ENCODE measurements at regions not wholly inside any gene's neighbourhood (a gene's known extent, or its start where the extent isn't known, plus 50 kb on each side); places are given as distances from the start of the nearest gene placed in this dataset.

DNA sequence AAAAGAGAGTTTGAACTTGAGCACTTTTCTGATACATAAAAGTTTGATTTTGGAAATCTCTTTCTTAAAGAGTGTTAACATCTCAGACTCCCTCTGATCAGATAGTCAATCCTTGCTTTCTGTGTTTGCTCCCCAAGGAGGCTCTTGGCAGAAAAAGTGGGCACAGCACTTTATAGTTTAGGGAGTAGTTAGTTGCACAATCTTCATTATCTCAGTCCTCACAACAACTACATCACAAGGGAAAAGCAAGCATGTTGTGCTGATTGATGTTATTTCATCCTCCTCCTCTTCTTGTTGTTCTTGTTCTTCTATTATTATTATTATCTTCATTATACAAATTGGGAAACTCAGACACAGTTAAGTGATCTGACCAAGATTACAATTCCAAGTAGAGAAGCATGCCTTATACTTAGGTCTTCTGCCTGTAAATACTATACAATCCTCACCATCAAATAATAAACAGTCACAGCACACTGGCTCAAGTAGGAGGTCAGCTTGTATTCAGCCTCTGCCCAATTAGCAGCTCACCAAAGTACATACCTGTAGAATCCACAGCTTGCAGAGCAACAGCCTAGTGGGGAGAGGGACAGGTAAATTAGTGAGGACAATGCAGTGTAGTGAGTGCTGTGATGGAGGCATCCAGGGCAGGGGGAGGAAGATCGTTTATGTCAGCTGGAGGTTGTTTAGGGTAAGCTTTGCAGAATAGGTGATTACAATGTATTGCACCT, 304.1 kb upstream of the MME start:
- H3K27ac Mint-ChIP-seq = no peak overlapping the region
- no peaks in the 10 kb centered on the region for H3K9me3 Mint-ChIP-seq
- TF ChIP-seq, protein P1, sequence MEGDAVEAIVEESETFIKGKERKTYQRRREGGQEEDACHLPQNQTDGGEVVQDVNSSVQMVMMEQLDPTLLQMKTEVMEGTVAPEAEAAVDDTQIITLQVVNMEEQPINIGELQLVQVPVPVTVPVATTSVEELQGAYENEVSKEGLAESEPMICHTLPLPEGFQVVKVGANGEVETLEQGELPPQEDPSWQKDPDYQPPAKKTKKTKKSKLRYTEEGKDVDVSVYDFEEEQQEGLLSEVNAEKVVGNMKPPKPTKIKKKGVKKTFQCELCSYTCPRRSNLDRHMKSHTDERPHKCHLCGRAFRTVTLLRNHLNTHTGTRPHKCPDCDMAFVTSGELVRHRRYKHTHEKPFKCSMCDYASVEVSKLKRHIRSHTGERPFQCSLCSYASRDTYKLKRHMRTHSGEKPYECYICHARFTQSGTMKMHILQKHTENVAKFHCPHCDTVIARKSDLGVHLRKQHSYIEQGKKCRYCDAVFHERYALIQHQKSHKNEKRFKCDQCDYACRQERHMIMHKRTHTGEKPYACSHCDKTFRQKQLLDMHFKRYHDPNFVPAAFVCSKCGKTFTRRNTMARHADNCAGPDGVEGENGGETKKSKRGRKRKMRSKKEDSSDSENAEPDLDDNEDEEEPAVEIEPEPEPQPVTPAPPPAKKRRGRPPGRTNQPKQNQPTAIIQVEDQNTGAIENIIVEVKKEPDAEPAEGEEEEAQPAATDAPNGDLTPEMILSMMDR (IDR thresholded peaks at IDR 0.05; ENCODE audit: unreplicated experiment in 3 of 3) = no peak
- peaks cover 33% of the 10 kb centered on the region for H3K4me1 Mint-ChIP-seq
- H3K4me3 Mint-ChIP-seq = no peak overlapping the region
- H3K36me3 Mint-ChIP-seq (ENCODE audit: low read depth) = no peaks in the 10 kb centered on the region
- H3K27me3 Mint-ChIP-seq (ENCODE audit: low read depth) = peaks cover 16% of the 10 kb centered on the region

DNA sequence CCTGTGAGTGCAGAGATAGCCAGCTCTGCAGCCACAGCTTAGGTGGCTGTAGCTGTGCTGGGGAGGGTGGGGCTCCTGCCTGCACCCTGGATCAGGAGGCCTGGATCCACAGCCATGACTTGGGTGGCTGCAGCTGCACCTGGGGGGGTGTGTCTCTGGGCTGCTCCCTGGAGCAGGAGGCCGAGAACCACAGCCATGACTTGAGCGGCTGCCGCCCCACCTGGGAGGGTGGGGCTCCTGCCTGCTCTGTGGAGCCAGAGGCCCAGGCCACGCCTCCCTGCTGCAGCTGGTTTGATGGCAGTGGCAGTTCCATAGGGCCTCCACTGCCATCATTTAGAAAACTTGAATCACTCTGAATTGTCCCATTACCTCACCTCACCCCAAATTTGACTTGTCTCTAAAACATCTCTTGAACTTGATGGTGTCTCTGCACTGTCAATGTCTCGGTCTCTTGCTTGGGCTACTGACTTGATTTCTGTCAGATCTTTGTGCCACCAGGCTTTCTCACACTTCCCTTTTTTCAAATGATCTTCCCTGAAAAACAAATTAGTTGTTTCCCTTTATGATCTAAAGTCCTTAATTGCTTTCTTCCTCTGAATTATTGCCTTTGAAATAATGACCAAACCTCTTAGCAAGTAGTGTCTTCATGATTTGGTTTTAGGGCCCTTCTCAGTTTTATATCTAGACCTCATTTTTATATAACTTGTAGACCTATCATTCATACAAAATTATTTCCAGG, 313.2 kb upstream of the MME start:
- Mint-ChIP-seq H3K27me3 (ENCODE audit: low read depth) (peaks cover 4% of the 10 kb centered on the region), H3K9me3 (peaks cover 6% of the 10 kb centered on the region), H3K36me3 (ENCODE audit: low read depth) (no peaks in the 10 kb centered on the region), H3K27ac (peak overlapping the region in 1 of 3 experiments; percentile 25), H3K4me1 (peaks cover 10% of the 10 kb centered on the region), H3K4me3 (no peak overlapping the region)
- TF ChIP-seq, protein P1 (IDR thresholded peaks at IDR 0.05; ENCODE audit: unreplicated experiment in 3 of 3) = no peak

DNA sequence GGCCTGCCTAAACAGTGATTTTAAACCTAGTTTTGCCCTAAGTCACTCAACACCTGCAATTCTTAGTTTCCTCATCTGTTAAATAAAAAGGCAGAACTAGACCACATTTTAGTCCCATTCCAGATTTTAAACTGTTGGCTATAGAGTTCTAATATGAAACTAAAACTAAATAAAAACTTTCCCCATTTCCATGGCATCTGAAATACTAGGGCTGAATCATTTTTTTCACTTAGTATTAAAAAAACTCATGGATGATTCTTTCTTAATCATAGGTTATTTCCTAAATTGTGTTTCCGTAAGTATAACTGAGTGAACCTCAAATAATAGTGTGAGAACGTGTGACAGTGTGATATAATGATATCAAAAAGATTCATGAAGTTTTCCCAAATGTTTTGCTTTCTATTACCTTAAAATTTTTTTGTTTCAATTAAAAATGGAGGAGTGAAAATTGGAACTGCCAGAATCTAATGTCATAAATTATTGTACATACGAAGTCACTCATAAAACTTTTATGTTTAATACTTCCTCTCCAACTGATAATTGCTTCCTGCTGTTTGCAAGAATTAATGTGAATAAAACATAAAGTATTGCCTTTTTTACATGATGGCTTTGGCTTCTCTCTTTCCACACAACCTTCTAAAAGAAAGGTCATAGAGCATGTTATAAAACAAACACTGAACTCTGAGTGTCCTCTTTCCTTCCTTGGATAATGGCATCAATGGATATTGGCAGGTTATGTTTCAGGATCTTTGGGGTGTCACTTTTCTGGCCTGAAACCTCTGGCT, 315.1 kb upstream of the MME start:
- Mint-ChIP-seq H3K9me3 (peaks cover 6% of the 10 kb centered on the region), H3K4me3 (no peak overlapping the region), H3K27me3 (ENCODE audit: low read depth) (no peaks in the 10 kb centered on the region), H3K36me3 (ENCODE audit: low read depth) (no peaks in the 10 kb centered on the region), H3K4me1 (peaks cover 10% of the 10 kb centered on the region), H3K27ac (peak overlapping the region in 1 of 3 experiments; percentile 1)
- TF ChIP-seq, protein P1 (IDR thresholded peaks at IDR 0.05; ENCODE audit: unreplicated experiment in 3 of 3) = no peak

DNA sequence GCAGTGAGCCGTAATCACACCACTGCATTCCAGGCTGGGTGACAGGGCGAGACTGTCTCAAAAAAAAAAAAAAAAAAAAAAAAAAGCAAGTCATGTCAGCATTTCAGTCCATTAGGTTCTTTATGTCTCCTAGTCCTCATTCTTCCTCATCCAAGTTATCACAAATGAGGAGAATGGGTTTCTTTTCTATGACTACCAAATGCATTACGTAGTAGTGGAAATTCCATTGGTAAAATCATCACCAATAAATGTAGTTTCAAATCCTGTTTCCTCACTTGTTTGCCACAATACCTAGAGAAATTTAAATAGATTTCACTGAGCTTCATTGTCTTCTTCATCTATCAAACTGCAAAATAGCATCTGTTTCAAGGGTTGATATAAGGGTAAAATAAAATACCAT, 317.6 kb upstream of the MME start:
- Mint-ChIP-seq H3K4me3 (no peak overlapping the region), H3K9me3 (peaks cover 3% of the 10 kb centered on the region), H3K27me3 (ENCODE audit: low read depth) (no peaks in the 10 kb centered on the region), H3K36me3 (ENCODE audit: low read depth) (no peaks in the 10 kb centered on the region), H3K4me1 (peaks cover 10% of the 10 kb centered on the region), H3K27ac (no peak overlapping the region)
- TF ChIP-seq, protein P1 (IDR thresholded peaks at IDR 0.05; ENCODE audit: unreplicated experiment in 3 of 3) = no peak

DNA sequence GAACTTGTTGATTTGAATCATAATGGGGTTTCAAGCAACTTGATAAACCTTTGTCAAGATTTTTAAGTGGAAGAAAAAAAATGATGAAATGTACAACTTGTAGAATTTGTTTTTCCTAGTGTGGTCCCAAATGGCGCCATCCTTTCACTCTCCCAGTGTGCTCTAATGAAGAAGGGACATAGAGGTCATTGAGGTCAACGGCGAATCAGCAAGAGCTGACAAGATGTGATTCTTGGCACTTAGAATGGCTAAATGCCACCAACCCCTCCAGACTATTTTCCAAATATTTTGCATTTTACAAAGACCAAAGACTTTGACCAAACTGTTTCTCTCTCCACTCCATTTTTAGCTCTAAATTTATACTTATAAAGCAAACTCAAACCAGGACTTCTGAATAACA, 320.2 kb upstream of the MME start:
- Mint-ChIP-seq H3K9me3 (peaks cover 3% of the 10 kb centered on the region), H3K27ac (peak overlapping the region in 1 of 3 experiments; percentile 10), H3K4me1 (no peaks in the 10 kb centered on the region), H3K36me3 (ENCODE audit: low read depth) (no peaks in the 10 kb centered on the region), H3K27me3 (ENCODE audit: low read depth) (no peaks in the 10 kb centered on the region), H3K4me3 (no peak overlapping the region)
- TF ChIP-seq, protein P1 (IDR thresholded peaks at IDR 0.05; ENCODE audit: unreplicated experiment in 3 of 3) = no peak

All from nephron (organoid).